GM18502 (cell line): ENCODE measurements at regions not wholly inside any gene's neighbourhood (a gene's known extent, or its start where the extent isn't known, plus 50 kb on each side); places are given as distances from the start of the nearest gene placed in this dataset.
"Not testable (repeated sequence)": the region's sequence is repeated elsewhere in the genome, so short reads cannot be mapped to it uniquely, and the experiment has no call there.

Experiments
- ATAC-seq: cut with Tn5 transposase; IDR thresholded peaks from one replicate; pipeline ENCODE4 v1.9.1; 2021; ENCODE audit warnings: mild to moderate bottlenecking; ENCODE audit not compliant: unreplicated experiment, poor library complexity

DNA sequence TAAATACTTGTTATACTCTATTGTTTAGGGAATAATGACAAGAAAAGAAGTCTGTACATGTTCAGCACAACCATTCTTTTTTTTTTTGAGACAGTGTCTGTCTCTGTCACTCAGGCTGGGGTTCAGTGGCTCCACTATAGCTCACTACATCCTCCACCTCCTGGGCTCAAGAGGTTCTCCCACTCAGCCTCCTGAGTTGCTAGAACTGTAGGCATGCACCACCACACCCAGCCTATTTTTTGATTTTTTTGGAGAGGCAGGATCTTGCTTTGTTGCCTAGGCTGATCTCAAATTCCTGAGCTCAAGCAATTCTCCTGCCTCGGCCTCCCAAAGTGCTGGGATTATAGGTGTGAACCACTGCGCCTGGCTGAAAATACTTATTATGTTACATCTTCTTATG is 250.0 kb downstream of the MIAT start:
- no peak for ATAC-seq

DNA sequence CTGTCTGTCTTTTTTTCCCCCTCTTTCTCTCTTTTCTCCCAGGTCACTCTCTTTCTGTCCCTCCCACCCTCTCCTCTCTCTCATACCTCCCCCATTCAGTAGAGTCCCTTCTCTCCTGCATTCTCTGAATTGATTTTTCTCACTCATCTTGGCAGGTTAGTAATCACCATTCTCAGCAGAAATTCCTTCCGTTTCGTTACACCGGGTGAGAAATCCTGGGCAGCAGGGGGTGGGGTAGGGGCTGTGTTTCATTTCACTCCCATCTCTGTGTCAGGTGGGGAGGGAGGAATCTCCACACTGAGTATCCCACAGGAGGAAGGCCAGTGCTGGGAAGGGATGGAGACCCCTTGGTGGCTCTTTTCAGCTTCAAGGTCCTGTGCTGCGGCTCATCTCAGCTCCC is 253.5 kb downstream of the MIAT start:
- ATAC-seq = no peak

DNA sequence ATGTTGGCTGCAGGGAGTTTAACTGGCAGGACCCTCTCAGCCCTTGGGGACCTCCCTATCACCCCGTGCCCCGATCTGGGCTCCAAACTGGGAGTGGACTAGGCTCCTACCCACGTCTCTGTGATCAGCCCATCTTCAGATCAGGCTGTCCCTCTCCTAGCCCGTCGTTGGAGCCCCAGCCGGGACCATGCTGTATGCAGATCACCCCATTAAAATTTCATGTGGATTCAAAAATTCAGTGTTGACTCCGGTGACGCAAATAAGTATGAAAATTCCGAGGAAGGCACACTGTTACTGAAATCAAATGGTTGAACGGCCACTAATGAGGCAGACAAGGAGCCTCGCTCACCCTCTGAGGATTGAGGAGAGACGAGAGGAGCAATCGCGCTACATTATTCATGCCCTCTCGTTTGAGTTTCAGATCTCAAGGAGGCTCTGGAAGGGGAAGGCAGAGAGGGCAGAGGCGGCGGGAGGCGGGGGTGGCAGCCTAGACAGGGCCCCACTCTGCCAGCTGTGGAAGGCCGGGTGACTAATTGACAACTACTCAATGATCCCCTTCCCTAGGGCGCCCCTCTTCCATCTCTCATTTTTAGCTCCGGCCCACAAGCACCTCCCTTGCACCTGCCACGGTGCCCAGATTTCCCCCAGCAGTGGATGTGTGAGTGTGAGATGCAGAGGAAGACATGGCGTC is 255.4 kb downstream of the MIAT start:
- no peak for ATAC-seq

DNA sequence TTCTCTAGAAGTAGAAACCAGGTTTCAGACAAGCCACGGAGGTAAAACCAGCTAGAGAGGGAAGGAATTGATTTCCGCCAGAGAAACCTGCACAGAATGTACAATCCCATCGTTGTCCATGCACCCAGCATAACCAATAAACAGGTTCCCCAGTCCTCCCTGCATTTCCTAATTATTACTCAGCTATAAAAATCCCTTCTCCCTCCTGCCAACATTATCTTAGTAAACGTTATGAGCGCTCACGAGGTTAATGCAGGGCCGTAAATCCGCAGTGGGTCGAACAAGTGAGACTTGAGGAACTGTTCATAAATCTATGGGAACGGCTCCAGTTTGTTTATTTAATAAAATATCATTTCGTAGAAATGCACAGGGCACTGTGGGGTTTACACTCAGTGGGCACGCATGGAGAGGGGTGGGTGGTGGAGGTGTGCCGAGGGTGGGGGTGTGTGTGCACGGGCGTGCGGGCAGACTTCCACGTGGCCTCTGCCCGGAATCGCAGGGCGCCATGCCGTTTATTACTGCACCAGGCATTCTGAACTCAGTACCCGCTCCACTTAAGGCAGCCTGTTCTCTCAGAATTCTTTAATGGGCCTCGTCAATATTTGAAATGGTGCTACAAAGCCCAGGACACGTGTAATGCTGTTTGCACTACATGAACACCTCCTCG is 257.3 kb downstream of the MIAT start:
- ATAC-seq = no peak

- no peak for ATAC-seq
Measured at GRCh38 chr22:26916236-26916635, 258.8 kb downstream of the MIAT start.

GRCh38 chr22:26918226-26918625 is 260.8 kb downstream of the MIAT start:
- no peak for ATAC-seq

DNA sequence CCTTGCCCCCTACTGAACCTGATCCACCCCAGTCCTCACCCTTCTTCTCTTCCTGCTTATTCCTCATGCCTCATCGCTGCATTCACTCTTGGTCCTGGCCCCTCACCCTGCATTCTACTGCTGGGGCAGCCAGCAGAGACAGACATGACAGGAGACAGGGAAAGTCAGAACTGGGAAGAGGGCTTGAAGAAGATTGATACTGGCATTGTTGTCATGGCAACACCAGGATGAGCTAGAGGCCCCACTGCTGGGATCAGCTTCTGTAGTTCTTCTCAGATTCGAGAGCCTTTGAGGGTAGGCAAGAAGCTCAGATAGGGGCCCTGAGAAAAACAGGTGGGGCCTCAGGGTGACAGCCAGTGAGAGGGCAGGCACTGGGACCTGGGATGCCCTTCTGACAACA is 264.3 kb downstream of the MIAT start:
- ATAC-seq = no peak

- ATAC-seq = no peak
Measured at GRCh38 chr22:26922806-26923205, 265.4 kb downstream of the MIAT start.

DNA sequence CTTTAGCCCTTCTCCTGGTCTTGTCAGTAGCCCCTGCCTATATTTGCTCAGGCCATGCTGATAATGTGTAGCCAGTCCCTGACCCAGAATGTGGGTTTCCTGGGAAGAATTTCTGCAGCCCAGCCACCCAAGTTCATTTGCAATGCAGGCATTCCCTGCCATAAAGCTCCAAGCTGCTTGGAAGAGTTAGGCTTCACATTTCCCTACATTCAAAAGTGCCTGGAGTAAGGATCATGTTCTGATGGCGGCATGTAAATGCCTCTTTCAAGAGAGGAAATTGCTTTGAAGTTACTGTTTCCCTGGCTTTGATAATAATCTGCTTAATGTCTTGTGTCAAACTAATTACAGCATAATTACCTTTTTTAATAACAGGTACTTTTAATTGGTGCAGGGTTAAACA is 266.1 kb downstream of the MIAT start:
- no peak for ATAC-seq

GRCh38 chr22:26927821-26928220 is 270.4 kb downstream of the MIAT start:
- ATAC-seq = no peak

DNA sequence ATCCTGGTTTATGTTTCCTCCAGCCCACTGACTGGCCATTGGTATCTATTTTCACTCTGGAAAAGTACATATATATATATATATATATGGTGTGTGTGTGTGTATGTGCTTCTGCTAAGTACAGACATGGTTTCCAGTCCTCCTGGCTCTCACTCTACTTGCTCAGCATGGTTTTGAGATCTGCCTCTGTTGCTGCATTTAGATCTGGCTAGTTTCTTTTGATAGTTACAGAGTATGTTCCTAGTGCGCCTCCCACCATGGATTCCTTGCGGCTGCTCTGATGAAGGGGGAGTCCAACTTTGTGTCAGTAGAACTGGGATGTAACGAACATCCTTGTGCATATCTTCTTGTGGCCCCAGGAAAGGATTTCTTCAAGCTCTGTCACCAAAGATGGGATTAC is 274.1 kb downstream of the MIAT start:
- no peak for ATAC-seq

DNA sequence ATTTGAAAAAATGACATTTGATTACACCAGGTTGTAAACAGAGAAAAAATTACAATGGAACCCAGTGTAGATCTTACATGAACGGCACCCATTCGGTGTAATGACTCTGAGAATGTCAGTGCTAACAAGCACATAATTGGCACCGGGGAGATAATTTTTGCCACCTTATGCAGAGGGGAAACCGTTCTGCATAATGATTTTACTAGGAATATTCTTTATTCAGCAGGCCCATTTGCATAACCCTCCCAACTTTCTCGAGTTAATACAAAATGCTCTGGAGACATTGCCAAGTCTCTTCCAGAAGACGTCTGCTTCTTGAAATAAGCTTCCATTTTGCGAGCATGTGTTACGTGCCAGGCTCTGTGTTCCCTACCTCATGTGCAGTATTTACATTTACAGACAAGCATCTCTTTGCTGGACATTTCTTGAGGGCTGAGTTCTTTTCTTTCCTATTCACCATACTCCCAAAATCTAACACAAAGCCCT is 275.8 kb downstream of the MIAT start:
- ATAC-seq = no peak

- ATAC-seq = no peak
Measured at GRCh38 chr22:26937213-26937612, 279.8 kb downstream of the MIAT start.

- ATAC-seq = no peak
Measured at GRCh38 chr22:26939466-26939865, 282.1 kb downstream of the MIAT start.

GRCh38 chr22:26941896-26942636 is 284.7 kb downstream of the MIAT start:
- no peak for ATAC-seq

DNA sequence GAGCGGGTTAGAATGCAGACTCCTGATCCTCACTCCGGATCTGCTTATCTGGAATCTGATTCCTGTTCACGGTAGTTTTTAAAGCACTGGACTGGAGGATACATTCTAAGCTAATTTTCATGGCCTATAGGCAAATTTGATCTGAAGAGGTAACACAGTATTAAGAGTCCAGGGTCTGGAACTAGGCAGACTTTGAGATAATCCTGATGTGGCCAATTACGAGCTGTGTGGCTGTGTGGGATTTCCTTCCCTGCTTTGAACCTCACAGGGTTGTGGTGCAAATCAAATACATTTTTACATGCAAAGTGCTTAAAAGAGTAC is 285.2 kb downstream of the MIAT start:
- no peak for ATAC-seq

- no peak for ATAC-seq
Measured at GRCh38 chr22:26945565-26945964, 288.2 kb downstream of the MIAT start.

DNA sequence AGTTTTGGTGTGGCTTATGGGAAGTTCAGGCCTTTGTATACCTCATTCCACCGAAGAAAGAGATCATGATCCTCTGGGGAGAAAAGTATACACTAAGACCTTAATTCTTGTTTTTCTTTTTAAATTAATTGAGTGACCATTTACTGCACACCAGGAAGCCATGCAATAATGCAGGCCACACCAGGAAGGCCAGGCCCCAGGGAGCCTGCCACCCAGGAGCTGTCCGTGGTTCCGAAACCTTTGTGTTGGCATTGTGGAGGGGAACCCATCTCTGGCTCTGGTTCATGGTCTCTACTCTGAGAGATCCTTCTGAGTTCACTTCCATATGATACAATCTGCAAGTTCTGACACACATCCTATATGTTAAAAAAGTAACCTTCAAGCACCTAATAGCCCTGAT is 291.8 kb downstream of the MIAT start:
- ATAC-seq = no peak

DNA sequence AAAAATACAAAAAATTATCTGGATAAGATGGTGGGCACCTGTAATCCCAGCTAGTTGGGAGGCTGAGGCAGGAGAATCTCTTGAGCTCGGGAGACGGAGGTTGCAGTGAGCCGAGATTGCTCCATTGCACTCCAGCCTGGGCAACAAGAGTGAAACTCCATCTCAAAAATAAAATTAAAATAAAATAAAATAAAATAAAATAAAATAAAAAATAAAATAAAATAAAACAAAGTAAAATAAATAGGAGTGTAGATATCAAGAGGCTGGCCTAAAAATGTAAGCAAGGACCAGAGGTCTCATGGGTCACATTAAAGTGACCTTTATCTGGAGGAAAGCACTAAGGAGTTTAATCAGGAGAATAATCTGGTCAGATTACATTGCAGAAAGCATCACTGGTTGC is 293.8 kb downstream of the MIAT start:
- ATAC-seq = not testable (repeated sequence)

DNA sequence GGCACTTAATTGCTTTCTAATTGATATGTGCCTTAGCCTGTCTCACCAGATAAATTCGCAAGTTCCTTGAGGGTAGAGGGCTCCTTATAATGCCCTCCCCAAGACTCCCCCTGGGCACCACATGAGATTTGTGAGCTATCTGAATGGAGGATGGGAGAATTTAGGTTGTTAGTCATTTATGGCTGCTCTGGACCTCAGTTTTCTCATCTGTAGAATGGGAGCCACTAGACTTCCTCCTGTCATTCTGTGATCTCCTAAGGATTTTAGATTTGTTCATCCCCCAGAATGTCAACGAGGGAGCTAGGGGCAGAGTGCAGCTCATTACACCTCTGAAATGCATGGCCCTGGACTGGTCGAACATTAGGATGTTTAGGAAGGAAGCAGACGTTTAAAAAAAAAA is 294.6 kb downstream of the MIAT start:
- no peak for ATAC-seq

GRCh38 chr22:26952451-26953011 is 295.1 kb downstream of the MIAT start:
- ATAC-seq = no peak
